PC-9 (cell line): ENCODE measurements at regions not wholly inside any gene's neighbourhood (a gene's known extent, or its start where the extent isn't known, plus 50 kb on each side); places are given as distances from the start of the nearest gene placed in this dataset.

Experiments
- EZH2 ChIP-seq: fragments of 200-600 bp; sonication (generic); IDR thresholded peaks from 2 replicates; pipeline ENCODE4 v1.8.0; 2017; ENCODE audit warnings: antibody characterized with exemption, low read depth
- TF ChIP-seq, protein P1 (sequence below): fragments of 200-600 bp; sonication (generic); conservative IDR thresholded peaks from 2 replicates; pipeline ENCODE4 v1.6.1; 2017; ENCODE audit warnings: mixed run types, antibody characterized with exemption, mild to moderate bottlenecking, moderate library complexity

DNA sequence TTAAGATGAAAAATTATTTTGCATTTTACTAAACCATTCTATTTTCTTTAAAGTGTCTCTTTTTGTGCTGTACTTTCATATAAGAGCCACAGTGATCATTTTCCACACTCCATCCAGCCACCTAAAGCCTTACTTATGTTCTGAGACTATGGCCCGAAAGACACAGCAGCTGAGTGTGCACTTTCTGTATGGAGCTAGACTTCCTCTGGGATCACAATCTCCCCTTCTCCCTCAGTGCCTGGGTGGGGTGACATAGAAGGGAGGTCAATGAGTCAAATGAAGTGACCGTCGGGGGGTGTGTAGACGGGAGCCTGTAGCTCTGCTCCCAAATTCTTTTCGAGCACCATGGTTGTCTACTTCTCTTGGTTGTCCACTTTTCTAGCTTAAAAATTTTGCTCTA lies 97.8 kb upstream of the ARL4C start:
- TF ChIP-seq EZH2: no peak
- TF ChIP-seq, protein P1, sequence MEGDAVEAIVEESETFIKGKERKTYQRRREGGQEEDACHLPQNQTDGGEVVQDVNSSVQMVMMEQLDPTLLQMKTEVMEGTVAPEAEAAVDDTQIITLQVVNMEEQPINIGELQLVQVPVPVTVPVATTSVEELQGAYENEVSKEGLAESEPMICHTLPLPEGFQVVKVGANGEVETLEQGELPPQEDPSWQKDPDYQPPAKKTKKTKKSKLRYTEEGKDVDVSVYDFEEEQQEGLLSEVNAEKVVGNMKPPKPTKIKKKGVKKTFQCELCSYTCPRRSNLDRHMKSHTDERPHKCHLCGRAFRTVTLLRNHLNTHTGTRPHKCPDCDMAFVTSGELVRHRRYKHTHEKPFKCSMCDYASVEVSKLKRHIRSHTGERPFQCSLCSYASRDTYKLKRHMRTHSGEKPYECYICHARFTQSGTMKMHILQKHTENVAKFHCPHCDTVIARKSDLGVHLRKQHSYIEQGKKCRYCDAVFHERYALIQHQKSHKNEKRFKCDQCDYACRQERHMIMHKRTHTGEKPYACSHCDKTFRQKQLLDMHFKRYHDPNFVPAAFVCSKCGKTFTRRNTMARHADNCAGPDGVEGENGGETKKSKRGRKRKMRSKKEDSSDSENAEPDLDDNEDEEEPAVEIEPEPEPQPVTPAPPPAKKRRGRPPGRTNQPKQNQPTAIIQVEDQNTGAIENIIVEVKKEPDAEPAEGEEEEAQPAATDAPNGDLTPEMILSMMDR: no peak
